HL-60 (cell line): ENCODE measurements at regions not wholly inside any gene's neighbourhood (a gene's known extent, or its start where the extent isn't known, plus 50 kb on each side); places are given as distances from the start of the nearest gene placed in this dataset.

Experiments
- DNase-seq, 2 experiments: peaks; one replicate each; pipeline ENCODE4 v3.0.0-alpha.2; 2010 to 2020; ENCODE audit warnings: low read depth in 1 of 2, low spot score in 1 of 2
- H3K27ac ChIP-seq: fragments of 250-450 bp; sonication (Bioruptor Pico); replicated peaks from 2 replicates; pipeline ENCODE4 v1.5.1; 2020; ENCODE audit warnings: mild to moderate bottlenecking, moderate library complexity
- H3K27me3 ChIP-seq: fragments of 250-450 bp; sonication (Bioruptor Pico); 2 replicates; pipeline ENCODE4 v1.5.1; 2021; ENCODE audit warnings: mild to moderate bottlenecking, moderate library complexity; ENCODE audit not compliant: insufficient read depth, poor library complexity, severe bottlenecking
- H3K4me3 ChIP-seq: replicated peaks from 2 replicates; pipeline ENCODE4 v1.5.1; 2011; ENCODE audit warnings: mild to moderate bottlenecking, control low read depth, low read length; ENCODE audit not compliant: insufficient read depth
- CTCF ChIP-seq: IDR thresholded peaks from one replicate; pipeline ENCODE4 v1.5.1; 2011; ENCODE audit warnings: low read length, control low read depth, inconsistent platforms; ENCODE audit not compliant: insufficient read depth
- GABPA ChIP-seq: IDR thresholded peaks from 2 replicates; pipeline ENCODE4 v1.6.1; 2012; ENCODE audit warnings: low read depth
- POLR2AphosphoS5 ChIP-seq: IDR thresholded peaks from 2 replicates; pipeline ENCODE4 v1.6.1; 2012; ENCODE audit warnings: low read depth
- REST ChIP-seq: IDR thresholded peaks from 2 replicates; pipeline ENCODE4 v1.6.1; 2012; ENCODE audit warnings: low read depth; ENCODE audit not compliant: insufficient replicate concordance
- SPI1 ChIP-seq: IDR thresholded peaks from 2 replicates; pipeline ENCODE4 v1.6.1; 2012; ENCODE audit warnings: low read depth, mild to moderate bottlenecking, borderline replicate concordance

- DNase-seq: no peak
- Histone ChIP-seq H3K4me3 (no peak overlapping the region), H3K27me3 (no peaks in the 10 kb centered on the region), H3K27ac (no peak overlapping the region)
- TF ChIP-seq GABPA (no peak), REST (no peak), CTCF (no peak), SPI1 (no peak), POLR2AphosphoS5 (no peak)
Observed at GRCh38 chr12:78611504-78611903, 253.1 kb upstream of the SYT1 start.

GRCh38 chr12:78612190-78612589 lies 252.4 kb upstream of the SYT1 start:
- Histone ChIP-seq H3K27ac (no peak overlapping the region), H3K4me3 (no peak overlapping the region), H3K27me3 (no peaks in the 10 kb centered on the region)
- no peak for DNase-seq
- TF ChIP-seq CTCF: no peak

- no peak for TF ChIP-seq CTCF
- Histone ChIP-seq H3K4me3 (no peak overlapping the region), H3K27ac (no peak overlapping the region), H3K27me3 (no peaks in the 10 kb centered on the region)
- DNase-seq: no peak
Observed at GRCh38 chr12:78617683-78618082, 246.9 kb upstream of the SYT1 start.

GRCh38 chr12:78622529-78623195 lies 241.9 kb upstream of the SYT1 start:
- Histone ChIP-seq H3K27ac (no peak overlapping the region), H3K4me3 (no peak overlapping the region), H3K27me3 (no peaks in the 10 kb centered on the region)
- TF ChIP-seq CTCF (no peak), REST (no peak), GABPA (no peak), SPI1 (no peak), POLR2AphosphoS5 (no peak)
- DNase-seq: no peak
